C4-2B (cell line): ENCODE measurements at regions not wholly inside any gene's neighbourhood (a gene's known extent, or its start where the extent isn't known, plus 50 kb on each side); places are given as distances from the start of the nearest gene placed in this dataset.

Experiments
- H3K27ac ChIP-seq: fragments of 450-650 bp; 2 replicates; pipeline ENCODE4 v1.5.1; 2017
- ZFX ChIP-seq: fragments of 450-650 bp; IDR thresholded peaks from 2 replicates; pipeline ENCODE4 v1.6.1; 2017
- TF ChIP-seq, protein P1 (sequence below): fragments of 450-650 bp; conservative IDR thresholded peaks from 2 replicates; pipeline ENCODE4 v1.5.1; 2017; ENCODE audit warnings: mild to moderate bottlenecking

DNA sequence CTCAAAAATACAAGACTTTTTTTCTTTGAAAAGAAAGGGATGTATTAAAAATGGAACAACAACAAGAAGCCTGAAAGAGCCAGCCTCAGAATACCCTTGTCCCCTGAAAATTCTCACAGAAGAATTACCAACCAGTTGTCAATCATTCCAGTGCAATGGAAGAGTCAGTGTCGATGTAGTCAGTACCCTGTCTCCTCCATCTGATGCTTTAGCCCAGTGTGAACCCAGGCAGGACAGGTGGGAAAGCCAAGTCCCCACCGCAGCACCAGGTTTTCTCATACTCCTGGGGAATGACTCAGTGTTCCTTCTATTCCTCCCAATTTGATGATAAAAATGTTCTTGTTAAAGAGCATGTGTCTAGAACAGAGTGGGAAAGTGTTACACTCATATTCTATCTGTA is 332.0 kb upstream of the CHAC2 start:
- TF ChIP-seq, protein P1, sequence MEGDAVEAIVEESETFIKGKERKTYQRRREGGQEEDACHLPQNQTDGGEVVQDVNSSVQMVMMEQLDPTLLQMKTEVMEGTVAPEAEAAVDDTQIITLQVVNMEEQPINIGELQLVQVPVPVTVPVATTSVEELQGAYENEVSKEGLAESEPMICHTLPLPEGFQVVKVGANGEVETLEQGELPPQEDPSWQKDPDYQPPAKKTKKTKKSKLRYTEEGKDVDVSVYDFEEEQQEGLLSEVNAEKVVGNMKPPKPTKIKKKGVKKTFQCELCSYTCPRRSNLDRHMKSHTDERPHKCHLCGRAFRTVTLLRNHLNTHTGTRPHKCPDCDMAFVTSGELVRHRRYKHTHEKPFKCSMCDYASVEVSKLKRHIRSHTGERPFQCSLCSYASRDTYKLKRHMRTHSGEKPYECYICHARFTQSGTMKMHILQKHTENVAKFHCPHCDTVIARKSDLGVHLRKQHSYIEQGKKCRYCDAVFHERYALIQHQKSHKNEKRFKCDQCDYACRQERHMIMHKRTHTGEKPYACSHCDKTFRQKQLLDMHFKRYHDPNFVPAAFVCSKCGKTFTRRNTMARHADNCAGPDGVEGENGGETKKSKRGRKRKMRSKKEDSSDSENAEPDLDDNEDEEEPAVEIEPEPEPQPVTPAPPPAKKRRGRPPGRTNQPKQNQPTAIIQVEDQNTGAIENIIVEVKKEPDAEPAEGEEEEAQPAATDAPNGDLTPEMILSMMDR = no peak
- TF ChIP-seq ZFX = no peak

DNA sequence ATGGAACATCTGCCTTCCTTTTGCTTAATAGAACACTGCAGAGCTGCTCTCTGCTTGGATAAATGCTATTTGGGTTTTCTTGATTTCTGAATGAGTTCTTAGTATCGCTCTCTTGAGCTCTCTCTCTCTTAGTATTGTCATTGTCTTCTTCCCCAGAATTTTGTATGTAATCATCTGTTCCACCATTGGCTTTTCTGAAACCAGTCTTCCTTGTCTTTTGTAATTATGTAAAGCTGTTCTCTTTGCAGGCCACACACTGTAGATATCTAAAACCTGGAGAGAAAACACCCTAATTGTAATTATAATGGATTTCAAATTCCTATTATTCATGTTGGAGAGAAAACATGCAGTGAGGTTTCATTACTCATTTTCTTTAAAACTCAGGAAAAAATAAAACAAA is 333.1 kb upstream of the CHAC2 start:
- no peak for TF ChIP-seq ZFX
- TF ChIP-seq, protein P1 = no peak
- no peak overlapping the region for H3K27ac ChIP-seq

More for the DNA sequence above, 332.0 kb upstream of the CHAC2 start:
- no peak overlapping the region for H3K27ac ChIP-seq

DNA sequence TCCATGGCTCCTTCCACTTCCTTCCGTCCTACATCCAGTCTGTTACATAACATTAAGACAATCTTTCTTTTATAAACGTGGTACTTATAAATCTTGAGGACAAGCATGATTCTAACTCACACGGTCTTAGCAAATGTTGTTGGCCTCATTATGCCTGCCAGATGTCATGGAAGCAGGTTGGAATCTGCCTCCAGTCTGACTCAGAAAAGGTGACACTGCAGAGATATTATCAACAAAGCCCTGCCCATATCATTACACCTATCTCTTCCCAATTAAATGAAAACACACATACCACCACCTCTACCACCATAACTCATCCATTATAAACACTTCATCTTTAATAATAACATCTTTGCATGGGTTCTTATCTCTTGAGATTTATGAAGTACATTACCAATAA is 334.7 kb upstream of the CHAC2 start:
- TF ChIP-seq, protein P1 = no peak
- TF ChIP-seq ZFX = no peak
- no peak overlapping the region for H3K27ac ChIP-seq

DNA sequence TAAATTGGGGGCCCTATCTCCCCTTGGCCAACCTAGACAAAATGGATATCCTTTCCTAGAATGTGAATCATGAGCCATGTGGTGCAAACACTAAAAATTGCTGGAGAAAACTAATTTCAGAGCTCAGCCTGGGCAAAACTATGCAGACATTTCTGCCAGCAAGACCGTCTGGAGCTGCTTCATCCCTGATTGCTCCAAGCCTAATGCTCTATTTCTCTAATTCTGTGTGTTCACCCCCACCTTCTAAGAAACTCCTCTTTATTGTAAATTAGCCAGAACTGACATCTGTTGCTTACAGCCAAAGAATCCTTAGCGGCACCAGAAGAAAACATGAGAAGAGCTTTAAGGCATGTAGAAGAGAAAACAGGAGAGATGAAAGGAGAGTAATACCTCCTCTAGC is 337.7 kb upstream of the CHAC2 start:
- TF ChIP-seq ZFX = no peak
- TF ChIP-seq, protein P1 = no peak
- no peak overlapping the region for H3K27ac ChIP-seq

DNA sequence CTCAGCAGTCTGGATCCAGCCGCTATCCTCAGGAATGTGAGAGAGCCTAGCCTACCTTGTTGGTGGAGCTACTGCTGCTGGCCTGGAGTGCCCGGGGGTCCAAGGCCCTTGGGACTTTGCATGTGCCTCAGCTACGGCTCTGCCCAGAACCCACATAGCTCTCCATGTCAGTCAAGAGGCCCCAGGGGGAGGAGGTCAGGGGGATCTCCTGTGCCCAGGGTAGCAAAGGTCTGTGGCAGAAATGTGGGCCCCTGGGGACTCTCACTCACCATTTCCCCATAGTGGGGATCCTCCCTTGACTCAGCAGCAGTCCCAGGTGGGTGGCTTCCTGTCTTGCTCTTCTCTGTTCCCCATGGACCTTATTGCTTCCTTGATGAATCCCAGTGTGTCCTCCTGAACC is 342.7 kb upstream of the CHAC2 start:
- TF ChIP-seq, protein P1 = no peak
- no peak for TF ChIP-seq ZFX
- no peak overlapping the region for H3K27ac ChIP-seq

DNA sequence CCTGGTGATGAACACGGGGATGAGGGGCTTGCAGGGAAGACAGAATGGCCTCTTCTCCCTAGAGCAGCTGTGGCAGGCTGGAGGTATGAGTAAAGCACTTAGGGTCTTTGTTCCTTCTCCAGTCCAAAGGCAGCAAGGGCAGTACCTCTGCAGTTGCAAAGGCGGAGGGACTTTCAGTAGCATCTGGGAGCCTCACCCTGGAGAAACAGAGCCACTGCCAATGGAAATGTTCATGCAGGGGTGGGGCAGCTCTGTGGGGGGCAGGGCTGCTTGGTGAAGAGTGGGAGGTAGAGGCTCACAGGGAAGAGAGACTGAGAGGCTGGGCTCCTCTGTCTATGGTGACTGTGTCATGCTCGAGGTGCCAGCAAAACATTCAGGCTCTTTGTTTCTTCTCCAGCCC is 344.1 kb upstream of the CHAC2 start:
- TF ChIP-seq ZFX = no peak
- TF ChIP-seq, protein P1 = no peak
- no peak overlapping the region for H3K27ac ChIP-seq

DNA sequence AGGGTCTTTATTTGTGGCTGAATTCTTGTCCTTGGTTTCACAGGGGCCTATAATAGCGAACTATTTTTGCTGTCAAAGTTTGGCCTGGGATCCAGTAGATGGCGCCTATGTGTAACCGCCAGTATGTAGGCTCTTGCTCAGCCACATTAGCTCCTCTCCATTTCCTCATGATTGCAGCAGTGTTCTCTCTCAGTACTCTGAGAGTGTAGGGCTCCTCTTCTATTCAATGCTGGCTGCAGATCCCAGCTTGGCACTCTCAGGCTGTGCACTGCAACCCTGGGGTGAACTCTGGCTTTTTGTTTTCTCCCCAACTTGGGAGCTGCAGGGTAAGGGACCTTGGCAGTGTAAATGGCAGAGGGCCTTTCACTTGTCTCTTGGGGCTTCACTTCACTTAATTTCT is 344.6 kb upstream of the CHAC2 start:
- no peak overlapping the region for H3K27ac ChIP-seq
- TF ChIP-seq, protein P1 = peak; percentile 68
- TF ChIP-seq ZFX = no peak
